Astrocyte (in vitro differentiated cells and primary cell): ENCODE measurements at regions not wholly inside any gene's neighbourhood (a gene's known extent, or its start where the extent isn't known, plus 50 kb on each side); places are given as distances from the start of the nearest gene placed in this dataset.

ENCODE experiments used
- CTCF ChIP-seq: IDR thresholded peaks from 2 replicates; pipeline ENCODE4 v1.5.1; 2011; ENCODE audit warnings: low read depth, mild to moderate bottlenecking, inconsistent platforms, low read length, moderate library complexity; ENCODE audit not compliant: insufficient read depth
- EZH2 ChIP-seq: IDR thresholded peaks from 2 replicates; pipeline ENCODE4 v1.6.1; 2012; ENCODE audit warnings: mild to moderate bottlenecking, low read length, inconsistent platforms; ENCODE audit not compliant: insufficient read depth

- TF ChIP-seq CTCF (no peak), EZH2 (no peak)
These were observed 328.1 kb downstream of the TBC1D4 start for GRCh38 chr13:75153834-75154233.
